ENCODE measurements at regions not wholly inside any gene's neighbourhood (a gene's known extent, or its start where the extent isn't known, plus 50 kb on each side); places are given as distances from the start of the nearest gene placed in this dataset.

- Histone ChIP-seq H2BK15ac (ENCODE audit: low read depth, low read length) (no peak overlapping the region), H4K5ac (ENCODE audit: insufficient read length, low read depth, low read length) (no peak overlapping the region), H3K79me2 (ENCODE audit: insufficient read depth, low read length) (no peaks in the 10 kb centered on the region), H4K20me1 (ENCODE audit: control insufficient read depth, insufficient read depth, insufficient read length) (no peaks in the 10 kb centered on the region), H2AFZ (ENCODE audit: low read length) (no peak overlapping the region), H3K9ac (ENCODE audit: extremely low read depth, insufficient read length, low read length) (no peak overlapping the region), H3K9me3 (ENCODE audit: control insufficient read depth, low read depth, low read length) (no peaks in the 10 kb centered on the region), H2BK12ac (ENCODE audit: insufficient read length, low read depth, low read length) (no peak overlapping the region), H3K18ac (ENCODE audit: insufficient read length, low read depth, low read length) (no peak overlapping the region), H3K23ac (ENCODE audit: insufficient read length, low read depth, low read length) (no peak overlapping the region), H2AK5ac (ENCODE audit: insufficient read length, low read length) (no peak overlapping the region), H3K27me3 (ENCODE audit: insufficient read depth, low read length) (no peaks in the 10 kb centered on the region), H2BK20ac (ENCODE audit: low read depth, low read length, poor library complexity, severe bottlenecking) (no peak overlapping the region), H3K56ac (ENCODE audit: insufficient read length, low read depth, low read length) (no peak overlapping the region), H2BK120ac (ENCODE audit: low read depth, low read length, poor library complexity, severe bottlenecking) (no peak overlapping the region), H3K79me1 (ENCODE audit: insufficient read depth, low read depth, low read length, poor library complexity, severe bottlenecking) (no peaks in the 10 kb centered on the region), H3T11ph (ENCODE audit: low read length) (no peak overlapping the region), H3K4me1 (ENCODE audit: insufficient read depth, low read length) (peaks cover 2% of the 10 kb centered on the region; the same call in 1 of the 2 replicates), H2BK5ac (ENCODE audit: insufficient read length, low read length) (no peak overlapping the region), H4K91ac (ENCODE audit: insufficient read length, low read depth, low read length) (no peak overlapping the region), H3K4me2 (ENCODE audit: insufficient read depth, insufficient read length, low read length) (no peak overlapping the region), H3K27ac (ENCODE audit: insufficient read length, low read depth, low read length) (no peak overlapping the region), H3K4ac (ENCODE audit: low read depth, low read length) (no peak overlapping the region), H3K14ac (ENCODE audit: insufficient read depth, low read length) (no peak overlapping the region), H4K8ac (replicated peaks; ENCODE audit: insufficient read length, low read depth, low read length) (no peak overlapping the region), H3K23me2 (ENCODE audit: insufficient read length, low read depth, low read length, poor library complexity, severe bottlenecking) (no peaks in the 10 kb centered on the region)
- Mint-ChIP-seq H3K4me1 (peaks cover 12 to 14% of the 10 kb centered on the region in 2 experiments), H3K27me3 (ENCODE audit: low read depth) (no peaks in the 10 kb centered on the region), H3K4me3 (no peak overlapping the region), H3K9me3 (peaks cover 0 to 1% of the 10 kb centered on the region in 2 experiments; a peak in 1 of 5 replicates), H3K36me3 (ENCODE audit: insufficient read depth in 1 of 3, low read depth in 3 of 3) (no peaks in the 10 kb centered on the region), H3K27ac (peak overlapping the region in 1 of 3 experiments; percentile 8; a peak in 1 of 7 replicates)
- no peak for DNase-seq
- TF ChIP-seq CTCF (conservative IDR thresholded peaks at IDR 0.05): no peak
- no CpG with 5 or more reads among the region's 5 CpGs for WGBS (ENCODE audit: extremely low coverage, insufficient read length, low lambda C conversion rate)
Measured at GRCh38 chr2:150647943-150648342, 160.5 kb upstream of the RND3 start.

Data from H9 (cell line).